ENCODE measurements at regions not wholly inside any gene's neighbourhood (a gene's known extent, or its start where the extent isn't known, plus 50 kb on each side); places are given as distances from the start of the nearest gene placed in this dataset.
A peak's percentile ranks its signal among the peaks of the same experiment; 100 is the strongest.

DNA sequence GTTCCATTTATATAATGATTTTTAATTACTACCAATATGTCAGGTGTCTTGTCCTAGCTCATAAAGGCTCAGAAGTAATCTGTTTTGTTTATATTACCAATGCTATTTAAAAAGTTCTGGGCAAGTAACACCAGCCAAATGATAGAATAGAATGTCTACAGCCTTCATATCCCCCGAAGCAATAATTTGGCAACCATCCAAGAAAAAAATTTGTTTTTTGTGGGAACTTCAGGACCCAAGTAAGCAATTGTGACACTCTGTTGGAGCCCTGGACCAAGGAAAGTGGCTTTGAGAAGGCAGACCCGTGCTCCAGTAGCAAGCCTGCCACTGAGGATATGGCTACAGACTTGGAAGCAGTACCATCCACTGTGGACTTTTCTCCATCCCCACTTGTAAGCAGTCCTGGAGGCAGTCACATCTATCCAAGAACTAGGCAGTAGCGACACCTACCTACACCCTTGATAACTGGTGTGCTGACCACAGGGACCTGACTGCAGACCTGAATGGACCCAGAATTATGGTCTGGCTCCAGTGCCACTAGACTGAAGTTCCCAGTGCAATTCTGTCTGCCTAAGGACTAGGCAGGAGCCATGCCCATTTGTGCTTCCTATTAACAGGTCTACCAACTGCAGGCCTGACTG is 870.7 kb upstream of the ADGRL2 start:
- peak; percentile 15 for DNase-seq

DNA sequence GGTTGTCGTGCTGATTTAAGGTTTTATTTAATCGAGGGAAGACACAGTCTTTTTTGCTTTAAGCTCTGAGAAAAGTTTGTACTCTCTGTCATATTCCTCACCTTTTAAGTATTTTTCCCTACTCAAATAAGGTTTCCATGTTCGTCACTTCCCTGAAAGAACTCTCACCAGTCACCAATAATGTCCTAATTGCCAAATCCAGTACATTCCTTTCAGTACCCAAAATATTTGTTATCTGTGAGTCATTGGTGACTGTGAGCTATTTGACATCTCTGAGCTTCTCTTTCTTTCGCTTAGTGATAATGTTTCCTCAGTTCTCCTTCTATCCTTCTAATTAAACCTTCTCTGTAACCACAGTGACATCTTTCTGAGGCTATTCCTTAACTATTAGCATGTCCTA is 874.2 kb upstream of the ADGRL2 start:
- DNase-seq: no peak

DNA sequence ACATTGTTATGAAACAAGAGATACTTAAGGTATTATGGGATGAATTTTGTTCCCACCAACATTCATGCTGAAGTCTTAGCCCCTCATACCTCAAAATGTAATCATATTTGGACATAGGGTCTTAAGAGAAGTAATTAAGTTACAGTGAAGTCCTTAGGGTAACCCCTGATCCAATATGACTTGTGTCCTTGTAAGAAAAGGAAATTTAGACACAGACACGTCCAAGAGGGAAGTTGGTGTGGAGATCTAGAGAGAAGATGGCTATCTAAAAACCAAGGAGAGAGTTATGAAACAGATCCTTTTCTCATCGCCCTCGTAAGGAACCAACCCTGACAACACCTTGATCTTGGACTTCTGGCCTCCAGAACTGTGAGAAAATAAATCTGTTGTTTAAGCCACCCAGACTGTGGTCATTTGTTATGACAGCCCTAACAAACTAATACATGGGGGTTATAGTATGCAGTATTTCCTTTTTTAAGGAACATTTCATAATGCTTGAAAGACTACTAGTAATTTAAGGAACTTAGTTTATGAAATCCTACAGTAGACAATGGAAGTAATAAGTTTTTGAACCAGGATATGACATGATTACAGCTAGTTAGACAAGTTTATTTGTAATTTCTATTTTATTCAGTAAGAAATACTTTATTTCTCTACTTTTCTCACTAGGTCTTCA is 875.5 kb upstream of the ADGRL2 start:
- no peak for DNase-seq

DNA sequence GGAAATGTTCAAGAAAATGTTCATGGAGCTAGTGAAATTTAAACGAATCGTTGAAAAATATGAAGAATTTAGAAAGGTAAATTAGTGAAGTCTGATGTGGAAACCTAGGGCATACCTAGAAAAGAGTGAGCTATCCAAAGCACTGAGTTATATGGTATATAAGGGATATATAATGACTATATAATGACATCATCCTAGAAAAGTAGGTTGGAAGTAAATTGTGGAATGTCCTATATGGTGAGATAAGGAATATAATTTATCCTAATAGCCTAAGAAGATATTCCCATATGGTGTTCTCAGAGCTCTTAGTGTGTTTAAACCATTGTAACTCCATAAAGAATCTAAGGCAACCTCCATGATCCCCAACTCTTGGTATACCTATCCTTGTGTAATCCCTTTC is 876.4 kb upstream of the ADGRL2 start:
- DNase-seq: no peak

DNA sequence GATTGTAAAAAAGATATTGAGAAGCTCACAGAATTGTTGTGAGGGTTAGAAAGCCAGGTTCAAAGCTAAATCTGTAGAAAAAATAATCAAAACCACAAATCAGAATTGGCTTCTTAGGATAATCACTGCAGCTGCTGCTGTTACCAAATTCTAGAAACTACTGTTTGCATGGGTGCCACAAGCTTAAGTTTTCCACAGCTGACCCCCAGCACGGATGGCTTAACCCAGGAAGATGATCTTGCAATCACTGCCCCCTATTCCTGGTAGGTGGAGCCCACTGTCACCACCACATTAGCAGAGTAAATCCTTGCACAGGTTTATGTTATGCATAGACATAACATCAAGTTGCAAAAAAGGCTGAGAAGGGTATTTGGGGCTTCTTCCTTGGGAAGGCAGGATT is 877.8 kb upstream of the ADGRL2 start:
- no peak for DNase-seq

DNA sequence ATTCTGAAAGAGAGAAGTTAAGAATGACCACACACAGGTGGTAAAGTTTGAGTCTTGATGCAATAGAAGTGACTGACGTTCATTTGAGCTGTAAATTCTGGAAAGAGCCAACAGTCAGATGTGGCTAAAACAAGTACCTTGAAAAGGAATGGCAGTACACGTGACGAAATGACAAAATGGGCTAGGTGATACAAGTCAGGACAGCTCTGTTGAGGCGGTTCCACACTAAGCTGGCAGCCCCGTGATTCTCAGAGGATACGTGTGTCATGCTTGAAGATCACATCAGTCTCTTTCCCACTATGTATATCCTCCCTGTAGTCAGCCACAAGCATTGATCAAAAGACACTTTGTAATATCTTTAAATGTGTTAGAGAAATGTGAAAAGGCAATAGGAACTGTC is 881.3 kb upstream of the ADGRL2 start:
- no peak for DNase-seq

DNA sequence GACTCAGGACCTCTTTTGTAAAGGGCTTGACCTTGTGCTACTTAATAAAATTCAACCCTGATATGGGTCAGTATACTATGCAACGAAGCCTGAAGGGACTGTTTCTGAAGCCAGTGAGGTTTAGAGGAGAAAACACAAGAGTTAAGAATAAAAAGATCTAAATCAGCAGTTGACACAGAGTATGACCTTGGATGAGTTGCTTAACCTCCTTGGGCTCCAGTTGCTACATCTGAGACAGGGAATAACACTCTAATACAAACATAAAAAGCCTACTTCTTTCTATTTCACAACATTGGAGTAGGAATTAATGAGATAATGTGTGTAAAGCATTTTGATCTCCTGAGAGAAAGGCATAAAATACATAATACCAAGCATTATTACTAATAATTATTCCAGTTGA is 882.4 kb upstream of the ADGRL2 start:
- no peak for DNase-seq

DNA sequence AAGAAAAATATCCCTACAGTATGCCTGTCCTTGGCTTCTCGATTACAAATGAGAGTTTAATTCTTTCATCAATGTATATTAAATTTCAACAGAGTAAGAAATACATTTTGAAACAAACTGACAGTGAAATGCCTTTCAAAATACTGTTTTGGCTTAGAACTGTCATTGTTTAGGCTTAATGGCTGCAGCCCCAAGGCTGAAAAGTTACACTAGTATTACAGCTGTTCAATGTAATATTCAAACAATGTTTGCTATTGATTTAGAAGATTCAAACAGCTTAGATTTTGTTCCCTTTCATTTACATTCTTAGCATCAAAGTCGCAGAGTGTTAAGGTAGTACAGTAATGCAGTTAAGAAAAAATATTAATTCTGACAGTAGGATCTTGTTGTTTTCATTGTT is 882.9 kb upstream of the ADGRL2 start:
- no peak for DNase-seq

DNA sequence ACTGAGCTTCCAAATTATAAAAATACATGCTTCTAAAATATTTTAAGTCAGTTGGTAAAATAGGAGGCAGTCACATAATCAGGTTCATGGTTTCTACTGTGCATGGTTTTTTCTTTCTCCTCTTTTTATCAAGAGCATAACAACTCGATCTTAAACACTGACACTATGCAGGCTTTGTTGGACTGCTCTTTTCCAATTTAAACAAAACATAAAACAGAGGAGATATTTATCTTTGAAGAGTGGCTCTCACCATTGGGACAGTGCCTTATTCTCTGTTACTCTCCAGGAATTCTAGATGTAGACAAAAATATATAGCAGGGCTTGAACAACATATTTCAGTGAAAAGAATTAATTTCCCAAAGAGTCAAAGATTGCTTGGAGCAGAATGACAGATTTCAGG is 883.5 kb upstream of the ADGRL2 start:
- no peak for DNase-seq

DNA sequence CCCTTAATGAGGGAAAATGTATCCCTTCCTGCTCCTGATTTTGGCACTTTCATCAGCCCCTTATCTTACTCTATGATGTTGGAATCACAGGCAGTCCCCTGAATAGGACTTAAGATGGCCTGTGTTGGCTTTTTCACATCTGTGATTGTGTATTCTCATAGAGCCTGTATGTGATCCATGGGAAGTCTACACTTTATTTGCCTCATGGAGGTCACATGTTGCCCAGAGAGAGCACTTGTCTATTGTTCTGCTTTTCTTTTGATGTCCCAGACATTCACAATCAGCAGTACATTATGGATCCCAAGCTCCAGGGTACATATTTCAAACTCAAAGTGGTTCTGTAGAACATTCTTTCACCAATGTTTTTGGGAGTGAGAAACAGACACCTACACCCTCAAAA is 885.2 kb upstream of the ADGRL2 start:
- no peak for DNase-seq

DNA sequence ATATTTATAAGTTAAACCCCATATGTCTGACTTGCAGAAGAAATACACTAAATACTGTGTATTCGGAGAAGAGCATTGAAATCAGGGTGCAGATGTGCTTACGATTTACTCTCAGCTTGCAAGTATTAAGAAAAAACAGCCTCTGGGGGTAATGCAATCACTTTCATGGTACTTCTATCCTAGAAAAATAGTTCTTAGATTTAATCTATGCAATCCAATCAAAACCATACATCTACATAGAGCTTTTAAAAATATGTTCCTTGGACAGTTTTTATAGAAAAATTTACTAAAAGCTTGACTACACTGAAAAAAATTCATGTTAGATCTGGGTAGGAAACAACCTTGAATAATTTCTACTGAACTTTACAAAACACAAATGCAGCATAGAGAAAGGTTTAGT is 890.3 kb upstream of the ADGRL2 start:
- DNase-seq: no peak

DNA sequence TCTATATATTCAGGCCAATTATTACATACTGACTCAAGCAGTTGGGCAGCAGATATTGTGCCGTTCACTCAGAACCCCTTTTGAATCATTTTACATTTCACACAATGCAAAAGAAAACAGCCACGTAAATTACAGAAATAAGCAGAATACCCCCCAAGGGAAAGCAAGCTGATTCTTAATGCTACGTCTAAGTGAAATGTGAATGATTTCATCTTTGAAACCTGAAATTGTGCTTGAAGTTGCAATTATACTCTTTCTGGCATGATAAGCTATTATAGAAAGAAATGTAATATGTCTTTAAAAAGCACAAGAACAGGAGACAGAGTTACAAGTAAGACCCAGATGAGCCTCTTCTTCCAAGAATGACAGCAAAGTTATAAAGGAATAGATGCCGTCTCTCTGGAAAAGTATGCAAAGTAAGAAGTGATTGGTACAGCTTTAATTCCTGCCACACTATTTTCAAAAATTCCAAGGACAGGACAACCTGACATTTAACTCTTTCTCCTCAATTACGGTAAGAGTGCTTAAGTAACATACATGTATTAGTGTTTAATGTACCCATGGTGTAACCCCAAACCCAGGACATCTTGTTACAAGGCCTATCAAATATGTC is 891.5 kb upstream of the ADGRL2 start:
- DNase-seq: no peak

DNA sequence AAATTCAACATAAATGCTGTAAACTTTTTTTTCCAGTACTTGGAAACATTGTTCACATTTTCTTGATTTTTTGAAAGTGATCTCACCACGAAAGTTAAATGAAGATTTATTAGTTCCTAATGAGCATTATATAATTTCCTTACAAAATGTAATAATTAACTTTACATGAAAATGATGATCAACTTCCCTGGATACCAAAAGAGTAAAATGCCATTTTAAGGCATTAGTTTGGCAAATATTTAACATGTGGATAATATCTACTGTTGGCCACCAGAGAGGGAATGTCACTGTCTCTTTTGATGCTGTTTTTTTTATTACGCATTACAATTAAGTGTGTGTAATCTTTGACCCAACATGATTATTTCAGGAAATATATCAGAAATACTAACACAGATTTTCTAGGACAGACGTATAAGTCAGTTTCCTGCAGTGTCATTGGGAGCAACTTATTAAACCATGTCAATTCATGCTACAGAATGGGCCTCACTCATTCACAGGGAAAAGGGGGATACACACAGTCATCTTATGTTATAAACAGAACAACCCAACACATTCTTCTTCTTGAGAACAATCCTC is 903.9 kb upstream of the ADGRL2 start:
- DNase-seq: no peak

DNA sequence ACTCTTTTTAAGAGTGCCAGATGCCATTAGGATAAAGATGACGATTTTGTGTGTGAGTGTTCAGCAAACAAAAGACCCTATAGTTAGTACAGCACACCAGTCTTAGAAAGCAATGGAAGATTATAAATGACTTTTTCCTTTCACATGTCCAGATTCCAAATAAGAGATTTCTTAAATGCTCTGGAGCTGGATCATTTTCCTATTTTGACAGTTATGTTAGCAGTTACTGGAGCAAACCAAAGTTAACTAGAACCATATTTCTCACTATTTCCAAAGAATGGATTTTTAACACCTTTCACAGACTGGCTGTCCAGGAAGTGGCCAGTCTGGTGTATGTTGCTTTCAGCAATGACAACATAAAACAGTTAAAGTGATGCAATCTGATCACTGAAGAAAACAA is 905.8 kb upstream of the ADGRL2 start:
- DNase-seq: no peak

DNA sequence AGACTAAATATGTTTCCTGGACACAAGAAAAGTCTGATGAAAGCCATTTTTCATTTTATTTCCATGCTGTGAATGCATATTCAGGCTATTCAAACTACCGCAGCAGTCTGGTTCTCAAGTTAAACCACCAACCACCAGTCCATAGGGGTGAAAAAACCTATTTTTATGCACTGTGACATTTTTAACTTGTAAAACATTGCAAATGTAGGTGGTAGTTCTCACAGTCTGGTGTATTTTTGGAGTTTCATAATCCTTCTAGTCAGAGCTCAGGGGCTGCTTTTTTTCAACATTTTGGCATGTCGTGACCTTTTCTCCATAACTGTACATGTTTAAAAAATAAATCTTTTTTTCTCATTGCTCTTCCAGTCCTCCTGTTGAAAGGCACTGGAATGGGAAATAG is 907.6 kb upstream of the ADGRL2 start:
- no peak for DNase-seq

DNA sequence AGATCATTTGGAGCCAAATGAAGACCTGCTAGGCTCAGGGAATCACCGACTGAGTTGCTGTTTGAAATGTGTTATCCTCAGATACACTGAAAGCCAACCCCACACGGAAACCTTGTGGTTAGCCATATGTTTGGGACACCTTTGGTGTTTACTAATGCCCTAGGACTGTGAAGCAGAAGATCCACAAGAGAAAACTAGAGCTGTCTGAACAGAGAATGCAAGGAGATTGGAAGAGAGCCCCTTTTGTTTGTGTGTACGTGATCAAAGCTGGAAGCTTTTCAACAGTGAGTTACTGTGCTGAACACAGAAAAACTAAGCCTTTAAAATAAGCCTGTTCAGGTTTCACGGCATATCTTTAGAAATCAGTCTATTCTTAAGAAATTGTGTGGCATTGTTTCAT is 908.2 kb upstream of the ADGRL2 start:
- no peak for DNase-seq

DNA sequence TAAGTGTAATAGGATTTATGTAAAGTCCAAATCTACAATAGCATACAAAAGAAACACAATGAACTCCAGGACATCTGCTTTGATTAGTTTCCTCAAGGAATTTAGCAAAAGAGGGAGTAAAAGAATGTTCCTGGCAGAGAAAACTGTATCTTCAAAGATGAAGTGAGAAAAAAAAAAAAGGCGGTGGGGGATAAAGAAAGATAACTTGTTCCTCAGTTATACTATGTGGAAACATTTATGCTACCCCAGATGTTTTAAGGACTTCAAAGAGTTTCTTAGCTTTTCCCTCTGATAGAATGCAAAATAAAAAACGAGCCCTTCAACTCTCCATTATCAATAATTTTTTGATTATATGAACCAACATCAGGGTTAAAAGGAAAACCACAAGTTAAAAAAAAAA is 908.9 kb upstream of the ADGRL2 start:
- DNase-seq: no peak

DNA sequence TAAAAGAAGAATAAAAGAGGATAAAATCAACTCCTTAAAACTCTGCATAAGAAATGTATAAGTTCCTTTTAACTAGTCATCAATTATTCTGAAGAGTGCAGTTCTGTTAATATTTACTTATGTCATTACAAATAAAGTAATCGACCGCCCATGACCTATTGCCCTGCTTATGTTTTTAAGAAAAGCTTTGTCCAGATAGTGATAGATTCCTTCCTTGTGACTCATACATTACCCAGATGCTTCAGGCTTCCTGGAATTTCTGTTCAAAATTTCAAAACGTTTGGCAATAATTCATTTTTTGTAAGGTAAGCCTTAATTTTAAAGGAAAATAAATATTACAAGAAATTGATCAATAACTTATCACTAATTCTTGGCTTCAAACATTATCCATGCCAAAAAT is 918.2 kb upstream of the ADGRL2 start:
- DNase-seq: no peak

DNA sequence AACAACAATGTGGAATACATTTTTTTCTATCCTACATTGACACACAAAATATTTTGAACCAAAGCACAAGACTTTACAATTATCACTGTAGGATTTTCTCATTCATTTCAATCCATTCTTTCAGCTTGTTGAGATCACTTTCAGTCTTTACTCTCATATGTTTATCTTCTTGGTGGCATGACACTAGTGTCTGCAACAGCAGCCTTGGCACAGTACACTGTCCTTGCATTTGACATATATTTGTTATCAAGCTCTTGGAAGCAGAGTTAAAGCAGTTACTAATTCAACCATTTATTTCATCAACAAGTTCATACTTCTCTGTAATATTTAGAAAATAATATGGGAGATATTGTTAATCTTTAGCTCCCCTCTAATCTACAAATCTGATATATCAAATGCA is 922.4 kb upstream of the ADGRL2 start:
- DNase-seq: no peak

DNA sequence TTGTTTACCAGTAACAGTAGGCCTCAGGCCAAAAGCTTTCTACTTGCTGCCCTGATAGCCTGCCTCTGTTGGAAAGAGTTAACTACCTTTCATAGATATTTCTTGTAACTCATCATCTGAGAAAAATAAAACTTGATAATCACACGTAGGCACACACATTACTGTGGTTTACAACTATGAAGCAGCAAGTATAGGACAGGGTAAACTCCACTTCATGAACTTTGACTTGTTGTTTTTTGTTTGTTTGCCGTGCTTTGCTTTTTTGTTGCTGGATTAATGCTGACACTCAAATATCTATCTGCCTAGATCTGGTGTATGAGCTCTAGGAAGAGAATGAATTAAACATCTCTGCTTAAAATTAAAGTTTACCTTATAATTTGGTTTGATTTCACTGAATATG is 924.7 kb upstream of the ADGRL2 start:
- no peak for DNase-seq

DNA sequence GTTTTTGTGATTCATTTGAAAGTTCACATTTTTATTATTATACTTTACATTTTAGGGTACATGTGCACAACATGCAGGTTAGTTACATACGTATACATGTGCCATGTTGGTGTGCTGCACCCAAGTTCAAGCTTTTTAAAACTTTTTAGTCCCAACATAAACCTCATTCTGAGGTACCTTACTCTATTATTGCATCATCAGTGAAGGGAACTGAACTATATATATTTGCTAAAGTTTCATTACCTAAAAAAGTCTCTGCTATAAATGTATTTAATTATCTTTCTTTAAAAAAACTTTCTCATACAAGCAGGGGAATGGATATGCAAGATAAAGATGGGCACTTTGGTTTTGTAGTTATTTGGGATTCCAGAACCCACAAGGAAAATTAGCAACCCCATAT is 931.4 kb upstream of the ADGRL2 start:
- DNase-seq: no peak

DNA sequence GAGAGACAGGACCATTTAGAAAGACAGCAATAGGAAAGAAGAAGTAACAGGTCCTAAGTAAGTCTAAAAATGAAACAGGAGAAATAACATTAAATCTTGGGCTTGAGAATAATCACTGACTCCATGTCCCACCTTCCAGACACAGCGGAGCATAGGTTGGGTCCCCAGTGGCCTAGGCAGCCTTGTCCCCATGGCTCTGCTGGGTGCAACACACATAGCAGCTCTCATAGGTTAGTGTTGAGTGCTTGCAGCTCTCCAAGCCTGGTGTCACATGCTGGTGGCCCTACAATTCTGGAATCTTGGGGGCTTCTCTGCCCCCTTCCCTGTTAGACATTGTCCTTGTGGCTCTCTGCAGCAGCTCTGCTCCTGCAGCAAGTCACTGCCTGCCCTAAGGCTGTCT is 952.8 kb upstream of the ADGRL2 start:
- no peak for DNase-seq

DNA sequence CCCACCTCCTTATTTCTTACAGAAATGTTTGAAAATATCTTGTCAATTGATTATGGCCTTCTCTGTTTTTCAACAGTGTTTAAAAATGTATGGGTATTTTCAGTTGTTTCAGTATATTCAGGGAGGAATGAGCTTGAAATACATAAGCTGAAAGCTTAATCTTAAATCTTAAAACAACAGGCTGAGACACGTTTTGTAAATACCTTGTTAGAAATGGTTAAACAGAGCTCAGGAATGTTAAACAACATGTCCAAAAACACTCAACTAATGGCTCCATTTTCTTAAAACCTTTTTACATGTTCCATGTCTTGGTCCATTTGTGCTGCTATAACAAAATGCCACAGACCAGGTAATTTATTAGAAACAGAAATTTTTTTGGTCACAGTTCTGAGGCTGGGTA is 953.8 kb upstream of the ADGRL2 start:
- DNase-seq: no peak

DNA sequence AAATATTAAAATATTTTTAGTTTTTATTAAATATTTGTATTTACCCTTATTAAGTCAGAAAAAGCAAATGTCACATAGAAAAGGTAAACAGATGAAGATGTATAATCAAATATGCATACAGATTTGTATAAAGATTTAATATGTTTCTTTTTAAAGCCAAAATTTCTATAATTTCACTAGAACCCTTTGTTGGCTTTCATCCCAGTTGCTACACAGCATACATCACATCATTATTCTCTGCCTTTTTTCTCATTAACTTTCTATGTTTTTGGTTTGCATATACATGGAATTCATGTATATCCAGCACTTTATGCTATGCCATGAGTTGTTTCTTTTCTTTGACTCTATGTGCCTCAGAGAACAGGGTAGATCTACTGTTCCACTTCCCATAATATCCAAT is 957.9 kb upstream of the ADGRL2 start:
- no peak for DNase-seq

DNA sequence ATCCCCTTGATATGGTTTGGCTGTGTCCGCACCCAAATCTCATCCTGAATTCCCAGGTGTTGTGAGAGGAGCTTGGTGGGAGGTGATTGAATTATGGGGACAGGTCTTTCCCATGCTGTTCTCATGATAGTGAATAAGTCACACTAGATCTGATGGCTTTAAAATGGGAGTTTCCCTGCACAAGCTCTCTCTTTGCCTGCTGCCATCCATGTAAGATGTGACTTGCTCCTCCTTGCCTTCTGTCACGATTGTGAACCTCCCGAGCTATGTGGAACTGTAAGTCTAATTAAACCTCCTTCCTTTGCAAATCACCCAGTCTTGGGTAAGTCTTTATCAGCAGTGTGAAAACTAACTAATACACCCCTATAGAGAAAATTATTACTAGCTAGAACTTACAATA is 959.5 kb upstream of the ADGRL2 start:
- DNase-seq: no peak

Data from NCI-H1105 treated with DMSO at 0.1 percent for 48 hours (cell line).